ENCODE measurements at regions not wholly inside any gene's neighbourhood (a gene's known extent, or its start where the extent isn't known, plus 50 kb on each side); places are given as distances from the start of the nearest gene placed in this dataset.

DNA sequence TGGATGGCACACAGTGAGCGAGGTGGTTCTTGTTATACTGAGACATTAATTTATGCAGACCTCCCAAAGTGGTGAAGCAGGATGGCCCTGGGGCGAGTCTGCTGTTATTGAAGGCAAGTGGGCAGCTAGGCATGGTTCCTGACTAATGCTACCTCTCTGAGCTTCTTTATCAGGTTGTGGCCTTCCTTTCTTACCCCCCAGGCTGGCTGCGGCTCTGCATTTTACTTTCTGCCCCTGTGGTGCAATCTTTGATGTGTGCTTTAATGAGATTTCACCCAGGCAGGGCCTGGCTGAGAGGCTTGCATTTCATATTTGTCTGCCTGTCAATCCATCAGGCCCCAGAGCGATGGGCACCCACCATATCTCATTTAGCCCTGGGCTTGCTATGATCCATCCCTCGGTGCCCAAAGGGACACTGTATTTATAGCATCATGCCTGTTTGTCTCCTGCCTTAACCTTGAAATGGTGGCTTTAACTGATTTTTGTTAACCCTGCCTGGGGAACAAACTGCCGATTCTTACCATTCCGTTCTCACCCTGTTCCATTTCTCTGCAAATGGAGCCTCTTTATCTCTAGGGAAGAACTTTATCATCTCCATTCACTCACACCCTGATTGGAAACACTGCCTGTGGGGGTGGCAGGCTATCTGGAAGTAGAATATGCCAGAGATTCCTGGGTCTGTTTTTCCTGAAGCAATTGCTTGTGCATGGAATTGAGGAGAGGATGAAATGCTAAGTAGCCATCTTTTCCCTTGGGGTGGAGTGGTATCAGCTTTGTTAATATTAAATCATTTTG lies 316.2 kb upstream of the THSD7B start:
- no peak for FAIRE-seq

GRCh38 chr2:136448432-136448831 lies 316.9 kb upstream of the THSD7B start:
- FAIRE-seq, result no peak

DNA sequence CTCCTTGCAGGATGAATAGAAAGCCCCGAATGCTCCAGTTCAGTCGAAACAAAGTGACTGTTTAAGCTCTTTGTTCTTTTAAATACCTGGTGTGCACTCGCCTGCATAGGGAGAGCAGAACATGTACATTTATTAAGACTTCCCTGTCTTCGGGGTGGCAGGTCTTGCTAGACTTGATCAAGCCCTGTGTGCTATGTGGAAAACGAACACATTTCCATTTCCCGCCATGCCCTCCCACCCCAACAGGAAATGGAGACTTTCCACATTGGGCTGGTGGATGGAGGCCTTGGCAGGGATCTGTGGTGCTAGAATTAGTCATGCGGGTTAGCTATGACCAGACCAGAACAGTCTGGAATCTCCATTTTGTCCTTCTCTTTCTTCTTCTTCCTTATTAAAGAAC lies 321.0 kb upstream of the THSD7B start:
- no peak for FAIRE-seq

DNA sequence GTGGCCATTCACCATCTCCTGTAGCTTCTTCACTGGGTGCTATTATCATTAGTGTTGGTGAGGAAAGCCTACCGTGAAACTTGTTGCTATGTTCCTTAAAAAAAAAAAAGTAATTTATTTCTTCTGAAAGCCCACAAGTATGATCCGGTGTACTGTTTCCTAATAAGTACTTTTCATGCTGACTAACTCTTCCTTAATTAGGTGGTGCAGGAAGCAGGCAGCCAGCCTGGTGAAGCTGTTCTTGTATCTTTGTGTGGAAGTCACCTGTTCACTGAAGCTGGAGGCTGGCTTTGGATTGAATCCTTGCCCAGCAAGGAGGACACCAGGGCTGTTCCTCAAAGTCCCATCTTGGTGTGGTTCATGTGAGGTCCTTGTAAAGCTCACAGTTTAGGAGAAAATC lies 321.7 kb upstream of the THSD7B start:
- no peak for FAIRE-seq

DNA sequence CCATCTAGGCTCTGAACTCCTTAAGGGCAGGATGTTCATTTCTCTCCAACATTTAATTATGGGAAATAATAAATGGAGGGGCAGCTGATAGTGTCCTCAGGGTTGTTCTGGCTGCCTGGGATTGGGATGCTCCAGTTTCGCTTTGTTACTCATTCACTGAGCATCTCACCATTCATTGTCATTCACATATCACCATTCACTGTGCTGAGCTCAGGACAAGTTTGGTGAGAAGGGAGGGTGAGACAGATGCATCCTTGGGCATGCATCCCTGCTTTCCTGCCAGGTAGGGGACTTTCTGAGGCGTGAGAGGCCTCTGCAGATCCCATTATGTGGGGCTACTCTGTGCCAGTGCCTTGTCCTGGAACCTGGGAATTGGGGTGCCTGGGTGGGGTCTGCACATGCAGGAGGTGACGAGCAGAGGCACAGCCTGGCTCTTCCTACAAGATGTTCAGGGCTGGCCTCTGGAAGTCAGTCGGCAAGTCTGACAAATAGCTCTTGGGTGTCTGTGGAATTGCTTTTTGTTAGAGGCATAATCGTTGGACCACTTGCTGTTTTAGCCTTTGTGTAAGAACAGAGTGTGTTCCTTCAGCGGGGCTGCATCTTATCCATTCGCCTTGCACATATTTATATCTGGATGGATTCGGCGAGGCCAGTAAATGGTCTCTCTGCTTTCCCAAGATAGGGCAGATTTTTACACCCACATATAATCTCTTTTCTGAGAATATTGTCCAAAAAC lies 323.2 kb upstream of the THSD7B start:
- FAIRE-seq, result no peak

- no peak for FAIRE-seq
Observed at GRCh38 chr2:136439064-136439676, 321.2 kb upstream of the CXCR4 start.

- no peak for FAIRE-seq
Observed at GRCh38 chr2:136437461-136437860, 319.5 kb upstream of the CXCR4 start.

- FAIRE-seq, result no peak
Observed at GRCh38 chr2:136436936-136437335, 319.0 kb upstream of the CXCR4 start.

DNA sequence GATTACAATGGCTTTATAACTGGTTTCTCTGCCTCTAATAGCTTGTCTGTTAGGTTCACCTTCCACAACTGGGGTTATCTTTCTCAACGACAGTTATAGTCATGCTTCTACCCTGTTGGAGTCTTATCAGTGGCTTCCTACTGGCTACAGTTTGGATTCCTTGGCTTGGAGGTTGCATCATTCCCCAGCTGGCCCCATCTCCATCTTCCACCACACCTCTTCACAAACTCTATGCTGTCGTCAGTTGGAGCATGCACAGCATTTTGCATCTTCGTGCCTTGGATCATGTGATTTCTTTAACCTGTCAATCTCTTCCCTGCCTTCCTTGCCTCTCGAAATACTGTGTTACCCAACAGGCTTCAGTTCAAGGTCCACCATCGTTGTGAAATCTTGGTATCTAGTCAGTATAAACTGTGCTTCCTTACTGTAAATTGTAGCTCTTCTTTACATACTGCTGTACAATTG lies 316.3 kb upstream of the CXCR4 start:
- no peak for FAIRE-seq

GRCh38 chr2:136433261-136433660 lies 315.3 kb upstream of the CXCR4 start:
- FAIRE-seq, result no peak

- FAIRE-seq, result no peak
Observed at GRCh38 chr2:136424112-136424511, 306.2 kb upstream of the CXCR4 start.

DNA sequence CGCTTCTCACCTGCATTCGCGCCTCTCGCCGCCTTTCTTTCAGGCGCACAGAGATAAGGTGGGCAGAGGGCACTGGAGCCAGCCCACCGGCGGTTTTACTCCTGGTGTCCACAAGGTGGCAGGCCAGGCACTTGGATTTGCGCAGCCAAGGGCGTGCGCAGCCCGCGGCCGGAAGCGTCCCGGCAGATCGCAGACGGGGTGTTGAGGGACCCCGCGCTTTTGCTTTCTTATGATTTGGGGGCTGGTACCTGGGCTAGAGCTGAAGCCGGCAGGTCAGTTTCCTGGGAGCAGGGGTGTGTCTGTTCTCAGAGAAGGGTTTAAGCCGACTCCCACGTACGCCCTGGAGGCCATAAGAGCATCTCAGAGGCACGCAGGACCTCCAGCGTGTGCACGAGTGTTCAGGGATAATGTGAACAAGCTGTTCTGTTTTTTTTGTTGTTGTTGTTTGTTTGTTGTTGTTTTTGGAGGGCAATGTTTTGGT lies 305.6 kb upstream of the CXCR4 start:
- no peak for FAIRE-seq

DNA sequence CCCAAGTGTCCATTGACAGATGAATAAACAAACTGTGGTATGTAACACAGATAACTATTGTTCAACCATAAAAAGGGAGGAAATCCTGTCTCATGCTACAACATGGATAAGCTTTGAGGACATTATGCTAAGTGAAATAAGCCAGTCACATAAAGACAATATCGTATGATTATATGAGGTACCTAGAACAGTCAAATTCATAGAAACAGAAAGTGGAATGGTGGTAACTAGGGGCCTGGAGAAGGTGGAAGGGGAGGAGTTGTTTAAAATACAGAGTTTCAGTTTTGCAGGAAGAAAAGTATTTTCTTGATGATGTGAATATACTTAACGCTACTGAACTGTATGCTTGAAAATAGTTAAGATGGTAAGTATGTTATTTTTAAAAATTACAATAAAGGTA lies 304.6 kb upstream of the CXCR4 start:
- no peak for FAIRE-seq

GRCh38 chr2:136420346-136420745 lies 302.4 kb upstream of the CXCR4 start:
- no peak for FAIRE-seq

GRCh38 chr2:136411946-136412345 lies 294.0 kb upstream of the CXCR4 start:
- no peak for FAIRE-seq

DNA sequence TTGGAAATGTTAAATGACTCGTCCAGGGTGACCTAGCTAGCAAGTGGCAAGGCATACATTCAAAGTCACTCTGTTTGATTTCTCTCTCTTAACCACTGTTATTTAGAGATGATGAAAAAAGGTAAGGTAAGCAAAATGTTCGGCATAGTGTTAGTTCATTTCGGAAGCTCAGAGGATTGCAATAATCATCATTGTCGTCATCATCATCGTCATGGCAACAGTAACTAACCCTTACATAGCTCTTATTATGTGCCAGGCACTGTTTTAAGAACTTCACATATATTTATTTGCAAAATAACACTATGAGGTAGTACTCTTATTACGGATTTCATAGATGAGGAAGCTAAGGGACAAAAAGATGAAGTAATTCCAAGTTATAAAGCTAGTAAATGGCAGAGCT lies 292.7 kb upstream of the CXCR4 start:
- no peak for FAIRE-seq

DNA sequence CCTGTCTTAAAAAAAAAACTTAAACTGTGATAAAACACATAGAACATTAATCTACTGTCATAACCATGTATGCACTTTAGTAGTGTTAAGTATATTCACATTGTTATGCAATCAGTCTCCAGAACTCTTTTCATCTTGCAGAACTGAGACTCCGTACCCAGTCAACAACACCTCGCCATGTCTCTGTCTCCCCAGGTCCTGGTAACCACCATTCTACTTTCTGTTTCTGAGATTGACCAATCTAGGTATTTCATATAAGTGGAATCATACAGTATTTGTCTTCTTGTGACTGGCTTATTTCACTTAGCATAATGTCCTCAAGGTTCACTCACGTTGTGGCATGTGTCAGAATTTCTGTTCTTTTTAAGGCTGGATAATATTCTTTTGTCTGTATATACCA lies 290.8 kb upstream of the CXCR4 start:
- FAIRE-seq, result no peak

DNA sequence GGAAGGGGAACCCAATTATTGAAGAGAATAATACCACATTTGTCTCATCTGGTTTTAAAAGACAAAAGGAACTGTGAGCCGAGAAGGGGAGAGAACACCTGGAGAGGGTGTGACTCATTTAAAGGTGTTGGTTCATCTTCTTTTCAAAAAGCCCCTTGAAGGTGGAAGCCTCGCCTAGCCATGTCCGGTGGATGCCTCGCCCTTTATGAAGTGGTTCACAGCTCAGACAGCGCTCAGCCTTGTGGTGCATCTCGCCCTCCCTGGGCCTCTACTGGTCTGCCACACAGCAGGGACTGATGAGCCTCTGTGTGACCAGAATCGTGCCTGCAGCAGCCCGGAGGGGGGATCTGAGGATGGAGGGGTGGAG lies 290.0 kb upstream of the CXCR4 start:
- no peak for FAIRE-seq

GRCh38 chr2:136407117-136407951 lies 289.4 kb upstream of the CXCR4 start:
- FAIRE-seq, result no peak

DNA sequence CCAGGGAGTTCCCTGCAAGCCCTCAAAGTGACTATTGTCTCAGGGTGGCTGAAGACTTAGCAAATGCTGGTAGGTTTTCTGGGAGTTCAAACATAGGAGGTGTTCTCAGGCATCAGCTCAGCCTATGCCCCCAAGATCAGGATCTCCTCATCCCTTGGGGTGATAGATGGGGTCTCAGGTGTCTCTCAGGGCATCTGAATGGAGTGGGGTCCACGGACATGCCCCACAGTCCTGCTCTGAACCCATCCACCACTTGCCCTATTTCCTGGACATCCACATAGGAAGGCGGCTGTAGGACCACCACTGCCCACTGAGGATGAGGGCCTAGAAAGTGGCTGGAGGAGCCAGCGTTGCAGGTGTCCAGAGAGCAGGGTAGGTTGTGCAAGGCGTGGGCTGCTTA lies 287.0 kb upstream of the CXCR4 start:
- FAIRE-seq, result no peak

GRCh38 chr2:136404176-136404575 lies 286.2 kb upstream of the CXCR4 start:
- FAIRE-seq, result no peak

- no peak for FAIRE-seq
Observed at GRCh38 chr2:136402281-136402680, 284.3 kb upstream of the CXCR4 start.
